NCI-H774 (cell line): ENCODE measurements at regions not wholly inside any gene's neighbourhood (a gene's known extent, or its start where the extent isn't known, plus 50 kb on each side); places are given as distances from the start of the nearest gene placed in this dataset.

Source experiments
- DNase-seq: peaks from one replicate; lab custom pipeline; 2025; lab: John Stamatoyannopoulos, UW

DNA sequence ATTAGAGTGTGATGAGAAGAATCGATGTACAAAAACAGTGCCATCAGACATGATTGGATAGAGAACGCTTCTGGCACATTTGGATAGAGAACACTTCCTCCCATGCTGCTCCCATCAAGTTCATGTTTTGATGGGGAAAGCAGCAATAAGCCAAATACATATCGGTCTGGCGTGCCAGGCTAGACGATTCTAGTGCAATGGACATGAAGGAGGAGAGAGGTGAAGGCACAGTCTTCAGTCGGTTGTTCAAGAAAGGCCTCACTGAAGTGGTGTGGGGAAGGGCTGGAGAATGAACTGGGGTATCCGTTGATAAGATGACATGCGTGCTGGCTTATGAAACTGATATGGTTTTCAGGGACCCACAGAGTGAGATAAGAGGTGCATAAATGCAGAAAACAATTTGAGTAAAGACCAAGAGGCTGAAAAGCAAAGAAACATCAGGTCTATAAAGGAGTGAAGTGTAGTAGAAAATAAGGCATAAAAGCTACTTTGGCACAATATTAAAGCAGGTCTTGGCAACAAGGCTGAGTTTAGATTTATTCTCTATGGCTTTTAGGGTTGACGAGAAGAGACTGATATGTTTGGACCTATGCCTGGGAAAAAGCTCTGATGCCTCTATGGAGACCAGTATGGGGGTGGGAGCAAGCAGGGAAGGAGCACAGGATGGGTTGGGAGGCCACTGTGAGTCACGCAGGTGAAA, 117.6 kb upstream of the PIEZO2 start:
- no peak for DNase-seq

DNA sequence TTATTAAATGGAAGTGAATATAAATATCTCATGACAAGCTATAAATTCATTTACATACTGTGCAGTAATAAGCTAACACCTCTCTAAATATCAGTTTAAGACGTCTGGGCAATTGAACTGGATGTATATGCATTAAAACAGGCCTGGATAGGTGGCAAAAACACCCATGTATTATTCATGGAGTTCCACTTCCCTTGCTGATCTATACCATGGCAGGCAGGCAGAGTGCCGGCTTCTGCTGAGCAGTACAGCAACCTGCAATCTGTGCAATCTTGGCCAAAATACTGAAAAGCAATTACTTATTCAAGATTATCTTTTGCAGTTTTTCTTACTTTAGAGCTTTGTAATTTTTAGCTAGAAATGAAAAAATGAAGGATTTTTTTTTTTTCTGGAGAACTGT, 112.1 kb upstream of the PIEZO2 start:
- DNase-seq = no peak

DNA sequence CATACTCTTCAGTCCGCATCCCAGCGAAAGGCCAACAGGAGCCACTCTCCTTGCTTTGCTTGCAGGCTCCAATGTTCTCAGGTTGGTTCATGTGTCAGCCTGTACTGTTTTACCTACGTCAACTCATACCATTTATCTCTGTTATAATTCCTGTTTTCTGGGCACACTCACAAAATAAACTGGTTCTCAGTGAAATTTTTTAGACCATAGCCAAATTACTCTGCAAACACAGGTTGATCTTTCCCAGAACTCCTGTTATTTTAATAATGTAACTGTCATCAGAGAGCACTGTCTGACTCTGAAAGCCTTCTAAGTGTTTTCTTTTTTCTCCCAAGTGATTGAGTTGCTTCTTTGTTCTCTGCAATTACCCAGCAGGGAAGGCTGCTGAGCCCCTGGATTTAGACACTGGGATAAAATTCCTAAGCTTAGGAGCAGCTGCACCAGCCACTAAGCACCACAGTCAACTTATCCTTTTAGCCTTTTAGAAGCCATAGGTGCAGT, 111.6 kb upstream of the PIEZO2 start:
- DNase-seq = no peak

DNA sequence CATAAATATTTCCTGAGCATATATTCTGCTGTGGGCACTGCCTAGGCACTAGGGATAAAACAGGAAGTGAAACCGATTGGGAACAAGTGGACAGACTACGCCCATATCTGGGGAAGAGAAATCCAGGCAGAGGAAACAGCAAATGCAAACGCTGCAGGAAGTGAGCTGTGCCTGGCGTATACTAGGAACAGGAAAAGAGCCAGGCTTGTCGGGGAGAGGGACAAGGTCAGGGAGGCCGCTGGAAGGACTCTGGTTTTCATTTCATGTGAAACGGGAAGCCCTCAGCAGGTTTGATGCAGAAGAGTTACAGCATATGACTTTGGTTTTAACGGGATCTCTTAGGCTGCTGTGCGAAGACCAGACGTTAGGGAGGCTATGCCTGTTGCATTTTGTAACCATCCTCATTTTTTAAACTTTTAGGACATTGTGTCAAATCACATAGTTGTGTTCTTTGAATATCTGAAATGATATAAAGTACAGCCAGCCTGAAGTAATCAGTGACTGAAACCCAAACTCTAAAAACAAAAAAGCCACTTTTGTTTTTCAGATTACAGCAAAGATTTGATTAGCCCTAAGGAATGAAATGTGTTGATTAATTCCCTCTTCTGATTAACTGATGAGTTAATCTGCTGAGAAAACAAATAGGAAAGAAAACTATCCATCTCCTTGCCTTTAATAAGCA, 110.2 kb upstream of the PIEZO2 start:
- DNase-seq = no peak

DNA sequence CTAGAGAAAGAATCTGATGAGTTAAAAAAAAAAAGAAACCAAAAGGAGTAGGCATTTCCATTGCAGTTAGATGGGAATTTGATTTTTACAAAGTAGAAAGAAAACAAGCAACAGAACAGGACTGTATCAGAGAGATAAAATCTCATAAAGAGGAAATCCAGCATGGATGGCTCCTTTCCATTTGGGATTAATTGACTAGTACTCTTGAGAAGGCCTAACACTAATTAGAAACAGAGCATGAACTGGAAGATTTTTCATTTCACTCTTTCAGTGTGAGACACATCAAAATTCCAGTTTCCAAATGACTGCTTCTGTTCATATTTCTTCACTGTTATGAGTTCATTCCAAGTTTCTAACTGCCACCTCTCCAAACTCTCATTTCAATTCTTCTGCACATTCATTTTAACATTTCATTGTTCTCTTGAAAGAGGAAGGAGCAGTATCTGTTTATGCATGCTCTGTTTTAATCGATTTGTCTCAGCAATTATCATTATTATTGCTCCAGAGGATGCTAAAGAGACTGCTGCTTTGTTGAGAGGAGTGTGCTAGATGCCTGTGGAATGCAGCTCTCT, 108.8 kb upstream of the PIEZO2 start:
- no peak for DNase-seq

DNA sequence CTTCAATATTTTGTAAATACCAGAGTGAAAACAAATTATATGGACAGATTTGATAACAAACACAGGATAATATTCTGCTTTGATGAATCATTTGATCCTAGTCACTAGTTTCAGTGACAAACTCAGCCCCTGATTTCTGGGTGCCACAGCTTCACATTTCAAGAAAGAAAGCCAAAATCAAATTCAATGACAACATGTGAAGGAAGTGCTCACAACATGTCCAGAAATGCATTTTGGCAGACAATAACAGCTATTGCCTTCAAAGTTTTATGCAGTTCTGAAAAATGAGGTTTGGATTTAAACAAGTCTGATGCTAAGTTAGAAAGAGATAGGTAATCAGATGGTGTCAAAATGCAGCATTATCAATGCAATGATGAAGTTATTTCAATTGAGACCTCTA, 106.9 kb upstream of the PIEZO2 start:
- no peak for DNase-seq

DNA sequence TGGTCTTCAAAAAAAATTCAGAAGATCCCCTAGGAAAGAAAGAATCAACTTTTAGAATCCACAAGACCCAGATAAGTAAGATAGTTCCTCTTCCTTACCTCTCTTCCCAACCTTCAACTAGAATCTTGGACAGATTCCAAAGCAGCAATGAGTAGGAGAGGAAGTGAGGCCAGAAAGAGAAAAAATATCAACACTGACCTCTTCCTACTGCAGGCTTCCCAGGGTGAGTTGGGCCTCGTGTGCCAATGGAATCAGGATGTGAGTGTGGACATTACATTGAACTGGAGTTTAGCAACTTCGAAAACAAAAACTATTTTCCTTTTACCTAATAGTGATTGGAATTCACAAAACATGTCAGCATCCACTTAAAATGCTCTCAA, 102.5 kb upstream of the PIEZO2 start:
- no peak for DNase-seq

DNA sequence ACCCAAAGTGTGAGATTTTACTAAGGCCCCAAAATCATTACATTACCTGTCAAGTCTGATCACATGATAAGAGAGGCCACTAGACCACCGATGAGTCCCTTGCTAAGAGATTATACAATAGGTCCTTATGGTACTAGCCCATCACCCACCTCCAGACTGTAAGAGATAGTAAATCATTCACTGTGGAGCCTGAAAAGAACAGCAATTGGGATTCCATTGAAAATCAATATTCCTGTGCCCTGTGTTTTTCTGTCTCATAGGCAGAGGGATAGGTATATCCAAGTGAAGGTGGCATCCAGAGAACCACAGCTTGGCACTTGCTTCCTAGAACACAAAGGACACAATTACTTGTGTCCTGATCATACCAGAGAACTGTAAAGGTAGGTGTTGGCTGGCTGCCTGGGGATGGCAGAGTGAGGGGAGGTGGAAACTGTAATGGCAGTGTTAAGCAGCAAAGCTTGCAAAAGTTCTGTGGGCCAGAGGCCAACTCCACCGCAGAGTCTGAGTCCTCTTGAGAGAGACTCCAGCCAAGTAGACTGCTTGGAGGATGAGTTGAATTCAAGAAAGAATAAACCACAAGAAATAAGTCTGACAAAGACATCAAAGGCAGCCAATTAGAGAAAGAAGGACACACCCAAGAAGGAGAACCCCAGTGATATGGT, 102.0 kb upstream of the PIEZO2 start:
- DNase-seq = no peak

DNA sequence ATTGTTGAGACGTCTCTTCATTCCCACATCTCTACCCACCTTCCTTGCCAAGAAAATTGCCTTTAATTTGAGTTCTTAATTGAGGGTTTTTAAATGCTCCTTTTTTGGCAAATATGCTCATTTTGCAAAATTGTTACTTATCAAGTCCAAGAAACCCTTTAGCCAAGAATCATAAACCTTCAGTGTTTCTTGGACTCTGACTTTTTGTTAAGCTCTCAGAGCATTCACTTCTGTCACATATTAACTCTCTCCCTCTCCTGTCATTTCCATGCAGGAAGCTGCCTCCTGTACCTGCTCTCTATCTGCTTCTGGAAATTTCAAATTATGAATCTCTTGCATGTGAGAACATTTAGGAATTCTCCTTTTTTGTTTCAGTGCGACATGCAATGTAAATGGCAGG, 100.0 kb upstream of the PIEZO2 start:
- no peak for DNase-seq

DNA sequence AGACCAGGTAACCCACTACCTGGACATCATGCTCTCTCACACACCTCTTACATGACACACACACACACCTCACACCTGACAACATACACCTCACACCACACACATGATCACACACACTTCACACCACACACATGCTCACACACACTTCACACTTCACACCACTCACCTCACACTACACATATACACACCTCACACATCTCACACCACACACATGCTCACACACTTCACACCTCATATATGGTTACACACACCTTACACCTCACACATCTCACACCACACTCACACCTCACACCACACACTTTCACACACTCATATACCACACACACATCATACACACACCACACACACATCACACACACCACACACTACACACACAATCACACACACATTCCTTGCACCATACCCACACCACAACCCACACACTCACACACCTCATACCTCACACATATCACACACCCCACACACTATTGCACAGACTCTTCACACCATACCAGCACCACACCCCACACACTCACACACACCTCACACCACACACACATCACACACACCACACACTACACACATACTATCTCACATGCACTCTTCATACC, 98.1 kb upstream of the PIEZO2 start:
- DNase-seq = no peak

DNA sequence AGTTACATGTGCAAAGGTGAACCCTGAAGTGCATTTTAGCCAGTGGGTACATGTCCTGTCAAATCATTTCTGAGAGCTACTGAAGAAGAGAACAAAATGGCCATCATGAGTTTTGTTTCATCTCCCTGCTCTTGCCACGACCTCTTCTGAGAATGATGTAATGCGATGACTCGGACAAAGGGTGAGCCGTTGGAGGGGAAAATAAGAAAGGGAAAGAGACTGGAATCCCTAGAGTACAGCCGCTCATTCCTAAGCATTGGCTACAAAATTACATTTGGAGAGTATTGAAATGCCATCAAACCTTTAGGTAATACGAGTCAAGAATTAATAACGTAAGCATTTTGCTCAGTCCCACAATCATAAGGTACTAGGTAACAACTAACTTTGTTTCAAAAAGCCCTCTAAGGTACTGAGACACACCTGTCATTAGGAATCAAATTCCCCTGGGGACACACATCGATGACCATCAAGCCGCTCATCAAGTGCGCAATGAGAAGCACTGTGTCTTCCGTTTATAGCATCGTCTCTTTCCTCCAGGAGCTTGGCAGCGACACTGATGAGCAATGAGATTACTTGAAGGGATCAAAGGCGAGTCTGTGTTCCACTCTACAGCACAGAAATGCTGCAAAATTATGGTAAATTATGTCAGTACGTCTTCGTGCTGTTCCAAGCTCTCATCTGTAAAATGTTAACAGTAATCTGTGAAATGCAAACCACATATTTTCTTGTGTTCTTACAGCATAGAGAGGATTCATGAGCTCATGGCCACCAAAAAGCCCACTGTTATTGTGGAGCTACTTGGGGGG, 97.3 kb upstream of the PIEZO2 start:
- no peak for DNase-seq

DNA sequence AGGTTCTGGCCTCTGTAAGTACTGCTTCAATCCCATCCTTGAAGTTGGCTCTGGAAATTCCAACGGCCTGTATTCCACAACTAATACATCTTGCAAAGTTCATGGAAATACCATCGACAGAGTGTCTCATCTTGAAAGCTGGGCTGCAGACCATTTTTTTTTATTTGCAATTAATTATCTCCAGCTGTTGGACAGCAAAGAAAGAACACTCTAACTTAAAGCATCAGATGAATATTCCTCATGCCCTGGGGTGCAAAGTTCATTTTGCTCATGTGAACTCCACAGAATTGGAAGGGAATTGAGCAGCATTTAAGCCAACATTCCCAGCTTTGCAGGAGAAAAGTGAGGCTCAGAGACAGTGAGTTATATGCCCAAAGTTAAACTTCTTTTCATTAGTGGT, 96.5 kb upstream of the PIEZO2 start:
- DNase-seq = no peak

DNA sequence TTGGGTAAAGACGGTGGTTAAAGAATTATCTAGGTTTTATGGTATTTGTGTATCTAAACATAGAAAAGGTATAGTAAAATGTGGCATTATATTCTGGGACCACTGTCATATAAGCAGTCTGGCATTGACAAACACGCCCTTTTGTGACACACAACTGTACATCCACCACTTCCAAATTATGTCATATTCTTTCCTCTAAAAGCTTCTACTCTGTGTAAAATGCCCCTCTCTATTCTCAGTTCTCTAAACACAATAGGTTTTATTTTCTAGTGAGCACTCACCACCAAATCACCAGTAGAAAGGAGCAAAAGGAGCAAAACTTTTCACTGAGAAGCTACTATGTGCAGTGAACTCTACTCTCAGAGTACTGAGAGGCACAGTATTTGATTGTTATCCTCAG, 88.1 kb upstream of the PIEZO2 start:
- DNase-seq = no peak

DNA sequence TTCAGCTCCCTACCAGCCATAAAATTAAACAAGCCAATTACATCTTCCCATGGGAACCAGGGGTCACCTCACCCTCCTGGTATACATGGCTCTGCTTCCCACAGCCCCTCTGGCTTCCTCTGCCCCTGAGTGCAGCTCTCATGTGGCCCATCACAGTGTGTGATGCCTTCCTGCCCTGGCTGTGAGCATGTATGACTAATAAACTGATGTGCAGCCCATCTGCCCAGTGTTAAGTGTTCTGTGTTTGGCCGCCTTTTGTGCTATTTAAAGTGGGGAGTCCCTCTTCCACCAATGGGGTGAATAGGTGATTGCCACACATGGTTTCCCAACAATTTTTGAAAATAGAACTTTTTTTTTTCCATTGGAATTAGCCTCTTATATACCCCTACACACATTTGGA, 87.7 kb upstream of the PIEZO2 start:
- no peak for DNase-seq

DNA sequence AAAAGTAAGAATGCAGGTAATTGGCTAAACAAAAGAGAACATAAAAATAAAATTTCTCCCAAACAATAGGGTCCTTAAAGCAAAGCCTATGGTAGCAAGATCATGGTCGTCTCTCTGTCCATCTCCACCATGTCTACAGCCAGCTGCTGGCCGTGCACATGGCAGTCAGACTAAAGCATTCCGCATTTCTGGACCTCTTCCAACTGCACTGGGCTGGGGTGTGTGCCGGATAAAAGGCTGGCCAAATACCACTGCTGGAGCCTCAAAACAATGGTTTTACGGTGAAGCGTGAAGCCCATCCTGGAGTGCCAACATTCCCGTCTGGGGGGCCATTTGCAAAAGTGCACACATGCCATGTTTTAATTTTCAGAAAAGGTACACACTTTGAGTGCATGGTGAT, 74.8 kb upstream of the PIEZO2 start:
- no peak for DNase-seq

DNA sequence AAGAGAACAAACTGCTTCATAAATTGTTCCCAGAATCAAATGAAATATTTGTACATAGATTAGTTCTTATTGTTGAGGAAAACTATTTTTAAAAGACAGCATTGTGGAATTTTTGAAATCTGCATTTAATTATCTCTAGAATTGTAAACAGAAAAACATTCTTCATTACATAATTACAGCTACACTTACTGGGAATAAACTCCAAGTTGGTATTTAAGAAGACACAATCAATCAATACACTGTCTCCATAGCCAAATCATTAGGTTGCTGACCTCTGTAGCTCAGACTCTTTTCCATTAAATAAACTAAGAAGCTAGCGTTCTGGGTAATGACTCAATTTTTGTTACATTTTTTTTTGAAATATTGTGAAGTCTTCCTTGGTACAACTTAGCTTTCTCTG, 70.2 kb upstream of the PIEZO2 start:
- no peak for DNase-seq

DNA sequence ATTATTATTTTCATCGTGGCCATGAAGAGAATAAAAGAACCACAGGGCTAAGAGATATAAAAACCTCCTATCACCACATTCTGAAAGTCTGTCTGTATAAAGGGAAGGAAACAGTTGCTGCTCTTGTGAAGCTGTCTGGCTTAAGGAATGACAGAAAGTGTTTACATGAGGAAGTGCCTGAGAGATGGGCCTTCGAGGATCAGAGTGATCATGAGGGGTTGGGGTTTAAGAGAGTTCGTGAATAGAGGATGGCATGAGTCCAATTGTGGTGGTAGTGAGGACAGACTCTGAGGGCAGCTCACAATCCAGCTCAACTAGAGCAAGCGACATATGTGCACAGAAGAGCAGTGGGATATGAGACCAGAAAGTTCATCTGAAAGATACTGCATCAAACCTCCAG, 65.8 kb upstream of the PIEZO2 start:
- no peak for DNase-seq

DNA sequence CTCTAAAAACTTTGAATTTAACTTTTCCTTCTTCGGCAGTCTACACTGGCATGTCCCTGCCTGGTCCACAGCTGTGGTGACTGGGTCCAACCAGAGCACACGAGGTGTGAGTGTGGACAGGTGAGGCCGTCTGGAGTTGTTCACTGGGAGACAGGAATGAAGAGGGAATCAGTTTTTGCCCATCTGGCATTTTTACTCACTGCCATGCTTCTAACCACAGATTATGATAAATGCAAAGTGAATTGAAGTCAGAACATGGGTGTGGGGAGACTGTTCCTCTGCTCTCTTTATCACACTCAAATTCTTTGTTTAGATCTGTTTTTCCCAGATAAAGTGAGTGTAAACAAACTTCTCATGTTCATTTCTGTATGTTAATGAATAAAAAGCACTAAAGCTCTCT, 54.7 kb upstream of the PIEZO2 start:
- DNase-seq = no peak

DNA sequence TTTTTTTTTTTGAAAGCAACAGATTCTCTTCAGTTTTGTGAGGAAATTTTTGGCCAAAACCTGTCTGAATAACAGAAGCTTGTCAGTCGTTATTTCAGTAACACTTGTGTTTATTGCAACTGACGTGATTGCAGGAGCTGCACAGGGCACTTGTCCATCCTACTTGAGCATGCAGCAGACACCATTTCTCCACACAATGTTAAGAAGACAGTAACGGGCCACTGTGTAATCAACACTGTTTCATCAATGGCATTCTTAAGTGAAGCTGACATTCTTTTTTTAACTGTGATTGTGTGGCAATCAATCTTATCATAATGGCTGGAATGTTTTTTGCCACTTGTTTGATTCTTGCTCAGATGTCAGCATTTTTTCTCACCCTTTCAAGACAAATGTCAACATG, 50.1 kb upstream of the PIEZO2 start:
- DNase-seq = no peak
